H1 (cell line): ENCODE measurements at regions not wholly inside any gene's neighbourhood (a gene's known extent, or its start where the extent isn't known, plus 50 kb on each side); places are given as distances from the start of the nearest gene placed in this dataset.

Source experiments
- EZH2 ChIP-seq: fragments of 200-600 bp; sonication (generic); IDR thresholded peaks from 2 replicates; pipeline ENCODE4 v1.7.1; 2012; ENCODE audit warnings: low read depth, mild to moderate bottlenecking, moderate library complexity, low read length, inconsistent platforms; ENCODE audit not compliant: severe bottlenecking
- NRF1 ChIP-seq: IDR thresholded peaks from 2 replicates; pipeline ENCODE4 v1.6.1; 2011; ENCODE audit warnings: mild to moderate bottlenecking, low read depth, low read length, improper control_type of control experiment
- POLR2A ChIP-seq, 2 experiments: IDR thresholded peaks; 1 replicate in 1 of 2; 2 replicates in 1 of 2; pipeline ENCODE4 v1.6.1; 2011; ENCODE audit warnings: low read depth in 2 of 2, low read length in 2 of 2, mild to moderate bottlenecking in 2 of 2; ENCODE audit errors: control extremely low read depth in 1 of 2
- POU5F1 ChIP-seq: IDR thresholded peaks from 2 replicates; pipeline ENCODE4 v1.6.1; 2011; ENCODE audit warnings: low read depth, mild to moderate bottlenecking, low read length, moderate library complexity
- SP1 ChIP-seq: IDR thresholded peaks from 2 replicates; pipeline ENCODE4 v1.6.1; 2011; ENCODE audit warnings: low read depth, low read length
- TAF7 ChIP-seq: optimal IDR thresholded peaks from 2 replicates; pipeline ENCODE3; 2011; ENCODE audit warnings: low read depth, mild to moderate bottlenecking, inconsistent platforms, low read length, moderate library complexity, borderline replicate concordance
- TF ChIP-seq, protein P1 (sequence below): IDR thresholded peaks from 2 replicates; pipeline ENCODE4 v1.6.1; 2012; ENCODE audit warnings: inconsistent platforms
- TF ChIP-seq, protein P2 (sequence below), 3 experiments: IDR thresholded peaks; 1 replicate in 2 of 3; 2 replicates in 1 of 3; pipeline versions ENCODE4 v1.5.1 to v1.6.1; 2011; ENCODE audit warnings: low read length in 3 of 3, mild to moderate bottlenecking in 3 of 3, inconsistent platforms in 2 of 3, low read depth in 1 of 3, moderate library complexity in 1 of 3; ENCODE audit not compliant: insufficient read depth in 1 of 3; ENCODE audit errors: control extremely low read depth in 1 of 3

GRCh38 chr1:105886309-105886708 is 1170.2 kb upstream of the PRMT6 start:
- TF ChIP-seq, protein P1, sequence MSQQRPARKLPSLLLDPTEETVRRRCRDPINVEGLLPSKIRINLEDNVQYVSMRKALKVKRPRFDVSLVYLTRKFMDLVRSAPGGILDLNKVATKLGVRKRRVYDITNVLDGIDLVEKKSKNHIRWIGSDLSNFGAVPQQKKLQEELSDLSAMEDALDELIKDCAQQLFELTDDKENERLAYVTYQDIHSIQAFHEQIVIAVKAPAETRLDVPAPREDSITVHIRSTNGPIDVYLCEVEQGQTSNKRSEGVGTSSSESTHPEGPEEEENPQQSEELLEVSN = no peak
- TF ChIP-seq TAF7 (no peak), POLR2A (IDR thresholded peaks at IDR 0.05; ENCODE audit: control extremely low read depth in 1 of 2, low read depth in 2 of 2, low read length in 2 of 2) (no peak), NRF1 (no peak), SP1 (no peak), POU5F1 (no peak), EZH2 (no peak)
- TF ChIP-seq, protein P2, sequence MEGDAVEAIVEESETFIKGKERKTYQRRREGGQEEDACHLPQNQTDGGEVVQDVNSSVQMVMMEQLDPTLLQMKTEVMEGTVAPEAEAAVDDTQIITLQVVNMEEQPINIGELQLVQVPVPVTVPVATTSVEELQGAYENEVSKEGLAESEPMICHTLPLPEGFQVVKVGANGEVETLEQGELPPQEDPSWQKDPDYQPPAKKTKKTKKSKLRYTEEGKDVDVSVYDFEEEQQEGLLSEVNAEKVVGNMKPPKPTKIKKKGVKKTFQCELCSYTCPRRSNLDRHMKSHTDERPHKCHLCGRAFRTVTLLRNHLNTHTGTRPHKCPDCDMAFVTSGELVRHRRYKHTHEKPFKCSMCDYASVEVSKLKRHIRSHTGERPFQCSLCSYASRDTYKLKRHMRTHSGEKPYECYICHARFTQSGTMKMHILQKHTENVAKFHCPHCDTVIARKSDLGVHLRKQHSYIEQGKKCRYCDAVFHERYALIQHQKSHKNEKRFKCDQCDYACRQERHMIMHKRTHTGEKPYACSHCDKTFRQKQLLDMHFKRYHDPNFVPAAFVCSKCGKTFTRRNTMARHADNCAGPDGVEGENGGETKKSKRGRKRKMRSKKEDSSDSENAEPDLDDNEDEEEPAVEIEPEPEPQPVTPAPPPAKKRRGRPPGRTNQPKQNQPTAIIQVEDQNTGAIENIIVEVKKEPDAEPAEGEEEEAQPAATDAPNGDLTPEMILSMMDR (IDR thresholded peaks at IDR 0.05; ENCODE audit: control extremely low read depth in 1 of 3, insufficient read depth in 1 of 3, low read depth in 1 of 3, low read length in 3 of 3) = no peak
